ENCODE measurements at regions not wholly inside any gene's neighbourhood (a gene's known extent, or its start where the extent isn't known, plus 50 kb on each side); places are given as distances from the start of the nearest gene placed in this dataset.
"Not testable (repeated sequence)": the region's sequence is repeated elsewhere in the genome, so short reads cannot be mapped to it uniquely, and the experiment has no call there.

DNA sequence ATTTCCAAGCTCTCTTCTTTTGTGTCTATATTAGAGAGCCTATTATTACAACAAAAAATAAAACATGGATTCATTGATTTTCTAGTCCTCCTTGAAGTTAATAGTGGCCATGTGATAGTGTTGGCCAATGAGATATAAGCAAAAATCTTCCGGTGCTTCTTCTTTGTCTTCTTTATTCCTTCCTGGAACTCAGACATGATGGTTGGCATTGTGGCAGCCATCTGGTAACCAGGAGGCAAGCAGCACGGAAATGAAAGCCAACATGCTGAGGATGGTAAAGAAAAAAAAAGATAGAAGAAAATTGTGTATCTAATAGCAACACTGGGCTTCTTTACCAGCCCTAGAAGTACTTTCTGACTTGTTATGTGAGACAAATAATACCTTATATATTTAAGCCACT, 50.8 kb upstream of the SEL1L start:
- H3K4me1 Mint-ChIP-seq (ENCODE audit: low read depth): no peaks in the 10 kb centered on the region
- no peaks in the 10 kb centered on the region for H3K36me3 Mint-ChIP-seq (ENCODE audit: insufficient read depth)
- H3K27me3 Mint-ChIP-seq (ENCODE audit: low read depth): no peaks in the 10 kb centered on the region
- H3K4me3 Mint-ChIP-seq: no peak overlapping the region
- peaks cover 4% of the 10 kb centered on the region for H3K9me3 Mint-ChIP-seq
- no peak for DNase-seq
- ATAC-seq: no peak

- ATAC-seq (no peak), DNase-seq (no peak)
- Mint-ChIP-seq H3K9me3 (no peaks in the 10 kb centered on the region), H3K4me1 (ENCODE audit: low read depth) (no peaks in the 10 kb centered on the region), H3K36me3 (ENCODE audit: insufficient read depth) (no peaks in the 10 kb centered on the region), H3K4me3 (no peak overlapping the region), H3K27me3 (ENCODE audit: low read depth) (peaks cover 7% of the 10 kb centered on the region)
Measured at GRCh38 chr14:81589381-81590065, 55.9 kb upstream of the SEL1L start.

- no peak for ATAC-seq
- Mint-ChIP-seq H3K4me3 (no peak overlapping the region), H3K36me3 (ENCODE audit: insufficient read depth) (no peaks in the 10 kb centered on the region), H3K9me3 (no peaks in the 10 kb centered on the region), H3K27me3 (ENCODE audit: low read depth) (peaks cover 8% of the 10 kb centered on the region), H3K4me1 (ENCODE audit: low read depth) (no peaks in the 10 kb centered on the region)
- no peak for DNase-seq
Measured at GRCh38 chr14:81591266-81591665, 57.6 kb upstream of the SEL1L start.

- ATAC-seq: no peak
- no peaks in the 10 kb centered on the region for H3K36me3 Mint-ChIP-seq (ENCODE audit: insufficient read depth)
- no peak overlapping the region for H3K4me3 Mint-ChIP-seq
Measured at GRCh38 chr14:81594012-81594411, 60.4 kb upstream of the SEL1L start.

DNA sequence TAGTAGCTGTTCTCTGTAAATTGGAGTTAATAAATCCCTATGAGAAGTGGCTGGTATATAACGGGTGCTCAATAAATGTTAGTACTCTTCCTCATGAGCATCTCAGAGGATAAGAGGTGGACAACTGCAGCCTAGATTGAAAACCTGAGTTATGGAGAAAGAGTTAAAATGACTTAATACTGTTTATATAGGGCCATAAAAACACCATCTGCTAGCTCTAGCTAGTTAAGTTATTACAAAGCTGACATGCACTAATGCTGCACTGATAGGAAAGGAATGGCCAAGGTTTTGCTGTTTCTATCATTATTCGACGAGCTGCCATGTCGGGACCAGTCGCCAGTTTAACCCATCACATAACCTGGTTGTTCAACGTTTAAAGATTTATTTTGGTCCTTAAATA, 72.0 kb upstream of the SEL1L start:
- Mint-ChIP-seq H3K4me1 (ENCODE audit: low read depth) (no peaks in the 10 kb centered on the region), H3K36me3 (ENCODE audit: insufficient read depth) (no peaks in the 10 kb centered on the region), H3K4me3 (no peak overlapping the region)

More at GRCh38 chr14:81594012-81594411, 60.4 kb upstream of the SEL1L start:
- Mint-ChIP-seq H3K4me1 (ENCODE audit: low read depth) (no peaks in the 10 kb centered on the region), H3K9me3 (no peaks in the 10 kb centered on the region), H3K27me3 (ENCODE audit: low read depth) (peaks cover 11% of the 10 kb centered on the region)
- no peak for DNase-seq

DNA sequence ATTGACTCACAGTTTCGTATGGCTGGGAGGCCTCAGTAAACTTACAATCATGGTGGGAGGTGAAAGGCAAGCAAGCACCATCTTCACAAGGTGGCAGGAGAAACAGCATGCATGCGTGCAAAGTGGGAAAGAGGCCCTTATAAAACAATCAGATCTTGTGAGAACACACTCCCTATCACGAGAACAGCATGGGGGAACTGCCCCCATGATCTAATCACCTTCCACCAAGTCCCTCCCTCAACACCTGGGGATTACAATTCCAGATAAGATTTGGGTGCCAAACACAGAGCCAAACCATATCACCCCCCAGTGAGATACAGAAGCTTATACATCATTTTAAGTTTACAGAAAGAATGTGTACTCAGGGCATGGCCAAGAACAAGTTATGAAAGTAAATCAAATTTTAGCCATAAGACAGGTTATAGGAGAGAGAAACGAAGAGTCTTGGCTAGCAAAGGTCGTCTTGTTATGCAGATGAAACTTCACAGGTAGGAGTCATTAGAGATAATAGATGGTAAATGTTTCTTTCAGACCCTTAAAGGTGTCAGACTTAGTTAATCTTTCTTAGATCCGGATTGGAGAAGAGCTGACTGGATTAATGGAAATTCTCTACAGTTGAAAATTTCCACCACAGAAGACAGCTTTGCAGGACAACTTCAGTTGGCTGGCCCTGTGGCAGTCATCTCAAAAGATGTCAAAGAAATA, 79.8 kb upstream of the SEL1L start:
- Mint-ChIP-seq H3K27me3 (ENCODE audit: low read depth) (peaks cover 7% of the 10 kb centered on the region), H3K4me1 (ENCODE audit: low read depth) (no peaks in the 10 kb centered on the region), H3K4me3 (no peak overlapping the region), H3K36me3 (ENCODE audit: insufficient read depth) (no peaks in the 10 kb centered on the region), H3K9me3 (no peaks in the 10 kb centered on the region)
- ATAC-seq (no peak), DNase-seq (no peak)

More for the DNA sequence above, 72.0 kb upstream of the SEL1L start:
- DNase-seq (no peak), ATAC-seq (no peak)
- H3K27me3 Mint-ChIP-seq (ENCODE audit: low read depth): peaks cover 9% of the 10 kb centered on the region
- H3K9me3 Mint-ChIP-seq: no peaks in the 10 kb centered on the region

DNA sequence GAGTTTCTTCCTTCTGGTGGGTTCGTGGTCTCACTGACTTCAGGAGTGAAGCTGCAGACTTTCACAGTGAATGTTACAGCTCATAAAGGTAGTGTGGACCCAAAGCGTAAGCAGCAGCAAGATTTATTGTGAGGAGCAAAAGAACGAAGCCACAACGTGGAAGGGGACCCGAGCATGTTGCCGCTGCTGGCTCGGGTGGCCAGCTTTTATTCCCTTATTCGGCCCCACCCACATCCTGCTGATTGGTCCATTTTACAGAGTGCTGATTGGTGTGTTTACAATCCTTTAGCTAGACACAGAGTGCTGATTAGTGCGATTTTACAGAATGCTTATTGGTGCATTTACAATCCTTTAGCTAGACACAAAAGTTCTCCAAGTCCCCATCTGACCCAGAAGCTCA, 80.6 kb upstream of the SEL1L start:
- H3K27me3 Mint-ChIP-seq (ENCODE audit: low read depth); H3K36me3 Mint-ChIP-seq (ENCODE audit: insufficient read depth); ATAC-seq; H3K4me3 Mint-ChIP-seq; DNase-seq; H3K4me1 Mint-ChIP-seq (ENCODE audit: low read depth); H3K9me3 Mint-ChIP-seq: not testable (repeated sequence)

- ATAC-seq (no peak), DNase-seq (no peak)
- H3K27me3 Mint-ChIP-seq (ENCODE audit: low read depth): peaks cover 2% of the 10 kb centered on the region
- H3K4me1 Mint-ChIP-seq (ENCODE audit: low read depth): no peaks in the 10 kb centered on the region
- H3K9me3 Mint-ChIP-seq: no peaks in the 10 kb centered on the region
- no peak overlapping the region for H3K4me3 Mint-ChIP-seq
- no peaks in the 10 kb centered on the region for H3K36me3 Mint-ChIP-seq (ENCODE audit: insufficient read depth)
Measured at GRCh38 chr14:81618695-81619094, 85.0 kb upstream of the SEL1L start.

GRCh38 chr14:81619816-81620215, 86.2 kb upstream of the SEL1L start:
- ATAC-seq (no peak), DNase-seq (no peak)
- Mint-ChIP-seq H3K4me1 (ENCODE audit: low read depth) (no peaks in the 10 kb centered on the region), H3K36me3 (ENCODE audit: insufficient read depth) (no peaks in the 10 kb centered on the region), H3K27me3 (ENCODE audit: low read depth) (peaks cover 2% of the 10 kb centered on the region), H3K4me3 (no peak overlapping the region), H3K9me3 (no peaks in the 10 kb centered on the region)

GRCh38 chr14:81623771-81624396, 90.2 kb upstream of the SEL1L start:
- H3K36me3 Mint-ChIP-seq (ENCODE audit: insufficient read depth); H3K9me3 Mint-ChIP-seq; H3K4me1 Mint-ChIP-seq (ENCODE audit: low read depth); DNase-seq; H3K4me3 Mint-ChIP-seq; ATAC-seq; H3K27me3 Mint-ChIP-seq (ENCODE audit: low read depth): not testable (repeated sequence)

DNA sequence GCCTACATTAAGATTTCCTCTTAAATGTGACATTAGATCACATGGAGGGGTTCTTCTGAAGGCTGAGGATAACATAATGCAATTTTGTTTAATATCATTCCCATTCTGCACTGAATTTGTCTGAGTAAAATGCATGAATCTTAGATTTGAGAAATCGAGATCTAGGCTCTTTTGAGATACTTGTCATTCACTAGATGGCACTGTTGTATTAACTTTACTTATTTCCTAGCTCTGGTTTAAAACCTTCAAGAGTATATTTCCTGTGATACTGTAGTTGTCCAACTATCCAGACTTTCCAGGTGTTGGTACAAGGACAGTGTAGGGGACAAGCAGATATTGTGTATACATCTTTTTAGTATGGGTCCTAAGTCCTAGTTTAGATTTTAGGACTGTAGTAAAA, 91.7 kb upstream of the SEL1L start:
- H3K4me3 Mint-ChIP-seq: no peak overlapping the region
- H3K4me1 Mint-ChIP-seq (ENCODE audit: low read depth): no peaks in the 10 kb centered on the region
- ATAC-seq (no peak), DNase-seq (no peak)
- no peaks in the 10 kb centered on the region for H3K36me3 Mint-ChIP-seq (ENCODE audit: insufficient read depth)
- H3K9me3 Mint-ChIP-seq: no peaks in the 10 kb centered on the region
- no peaks in the 10 kb centered on the region for H3K27me3 Mint-ChIP-seq (ENCODE audit: low read depth)

DNA sequence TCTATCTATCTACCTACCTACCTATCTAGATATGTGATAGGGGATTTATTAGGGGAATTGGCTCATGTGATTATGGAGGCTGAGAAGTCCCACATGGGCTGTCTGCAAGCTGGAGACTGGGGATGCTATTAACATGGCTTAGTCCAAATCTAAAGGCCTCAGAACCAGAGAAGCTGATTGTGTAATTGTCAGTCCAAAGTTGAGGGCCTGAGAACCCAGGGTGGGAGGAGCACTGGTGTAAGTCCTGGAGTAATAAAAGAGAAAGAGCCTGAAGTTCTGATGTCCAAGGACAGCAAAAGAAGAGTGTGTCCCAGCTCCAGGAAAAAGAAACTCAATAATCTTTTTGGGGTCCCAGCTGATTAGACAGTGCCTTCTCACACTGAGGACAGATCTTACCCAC, 98.5 kb upstream of the SEL1L start:
- H3K27me3 Mint-ChIP-seq (ENCODE audit: low read depth): no peaks in the 10 kb centered on the region

DNA sequence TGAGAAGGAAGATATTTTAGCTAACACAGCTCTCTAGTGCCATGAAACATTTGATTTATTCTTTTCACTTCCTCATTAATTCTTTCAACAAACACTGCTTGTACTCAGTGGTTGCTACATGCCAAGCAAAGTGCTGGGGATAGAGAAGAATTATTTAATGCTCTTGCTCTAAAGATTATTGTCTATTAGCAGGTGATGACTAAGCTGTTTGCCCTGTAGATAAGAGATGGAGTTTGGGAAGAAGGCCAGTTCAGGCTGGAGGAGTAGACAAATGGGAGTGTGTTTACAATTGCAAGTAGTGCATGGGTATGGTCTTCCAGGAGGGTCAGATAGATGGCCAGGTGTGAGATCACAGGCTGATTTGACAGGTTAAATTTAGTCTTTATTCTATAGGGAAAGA, 99.8 kb upstream of the SEL1L start:
- no peak for DNase-seq
- no peaks in the 10 kb centered on the region for H3K9me3 Mint-ChIP-seq
- no peak for ATAC-seq
- no peaks in the 10 kb centered on the region for H3K36me3 Mint-ChIP-seq (ENCODE audit: insufficient read depth)
- no peaks in the 10 kb centered on the region for H3K27me3 Mint-ChIP-seq (ENCODE audit: low read depth)
- H3K4me3 Mint-ChIP-seq: no peak overlapping the region
- H3K4me1 Mint-ChIP-seq (ENCODE audit: low read depth): no peaks in the 10 kb centered on the region

More for the DNA sequence above, 98.5 kb upstream of the SEL1L start:
- no peak for ATAC-seq
- Mint-ChIP-seq H3K36me3 (ENCODE audit: insufficient read depth) (no peaks in the 10 kb centered on the region), H3K4me3 (no peak overlapping the region), H3K4me1 (ENCODE audit: low read depth) (no peaks in the 10 kb centered on the region), H3K9me3 (no peaks in the 10 kb centered on the region)
- no peak for DNase-seq

DNA sequence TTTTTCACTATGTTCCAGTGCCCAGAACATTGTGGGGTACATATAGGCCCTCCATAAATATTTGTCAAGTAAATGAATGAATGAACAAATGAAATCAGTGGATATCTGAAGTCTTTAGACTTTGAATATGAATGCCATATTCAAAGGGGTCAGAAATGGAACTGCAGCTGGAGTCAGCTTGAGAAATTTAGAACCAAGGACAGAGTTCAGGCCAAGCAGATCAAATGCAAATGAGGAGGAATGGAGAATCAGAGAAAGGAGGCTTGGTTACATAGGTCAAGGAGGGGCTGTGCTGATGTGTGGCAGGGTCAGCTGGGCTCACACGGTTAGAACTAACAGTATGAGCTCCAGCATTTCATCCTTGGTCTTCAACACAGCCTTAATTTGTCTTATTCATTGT, 104.0 kb upstream of the SEL1L start:
- peaks cover 2% of the 10 kb centered on the region for H3K27me3 Mint-ChIP-seq (ENCODE audit: low read depth)
- H3K4me3 Mint-ChIP-seq: no peak overlapping the region
- DNase-seq (no peak), ATAC-seq (no peak)
- H3K9me3 Mint-ChIP-seq: no peaks in the 10 kb centered on the region
- no peaks in the 10 kb centered on the region for H3K36me3 Mint-ChIP-seq (ENCODE audit: insufficient read depth)
- no peaks in the 10 kb centered on the region for H3K4me1 Mint-ChIP-seq (ENCODE audit: low read depth)
